ENCODE measurements at regions not wholly inside any gene's neighbourhood (a gene's known extent, or its start where the extent isn't known, plus 50 kb on each side); places are given as distances from the start of the nearest gene placed in this dataset.
"Not testable (repeated sequence)": the region's sequence is repeated elsewhere in the genome, so short reads cannot be mapped to it uniquely, and the experiment has no call there.

- DNase-seq (ENCODE audit: extremely low read depth in 1 of 11, low read depth in 9 of 11, low spot score in 4 of 11), result no peak
Measured at GRCh38 chr13:44730851-44731250, 154.7 kb upstream of the TSC22D1 start.

- no peak for DNase-seq (ENCODE audit: extremely low read depth in 1 of 11, low read depth in 9 of 11, low spot score in 4 of 11)
Measured at GRCh38 chr13:44730099-44730498, 154.0 kb upstream of the TSC22D1 start.

- DNase-seq (ENCODE audit: extremely low read depth in 1 of 11, low read depth in 9 of 11, low spot score in 4 of 11), result not testable (repeated sequence)
Measured at GRCh38 chr13:44727591-44727990, 151.5 kb upstream of the TSC22D1 start.

- DNase-seq (ENCODE audit: extremely low read depth in 1 of 11, low read depth in 9 of 11, low spot score in 4 of 11), result no peak
Measured at GRCh38 chr13:44726778-44727177, 150.6 kb upstream of the TSC22D1 start.

GRCh38 chr13:44726214-44726613 is 150.1 kb upstream of the TSC22D1 start:
- DNase-seq (ENCODE audit: extremely low read depth in 1 of 11, low read depth in 9 of 11, low spot score in 4 of 11), result no peak

- no peak for DNase-seq (ENCODE audit: extremely low read depth in 1 of 11, low read depth in 9 of 11, low spot score in 4 of 11)
Measured at GRCh38 chr13:44719857-44720671, 143.9 kb upstream of the TSC22D1 start.

- DNase-seq (ENCODE audit: extremely low read depth in 1 of 11, low read depth in 9 of 11, low spot score in 4 of 11), result no peak
Measured at GRCh38 chr13:44718467-44718866, 142.3 kb upstream of the TSC22D1 start.

- DNase-seq (ENCODE audit: extremely low read depth in 1 of 11, low read depth in 9 of 11, low spot score in 4 of 11), result no peak
Measured at GRCh38 chr13:44715287-44716230, 139.4 kb upstream of the TSC22D1 start.

- no peak for DNase-seq (ENCODE audit: extremely low read depth in 1 of 11, low read depth in 9 of 11, low spot score in 4 of 11)
Measured at GRCh38 chr13:44713788-44714469, 137.8 kb upstream of the TSC22D1 start.

GRCh38 chr13:44711706-44712105 is 135.6 kb upstream of the TSC22D1 start:
- DNase-seq (ENCODE audit: extremely low read depth in 1 of 11, low read depth in 9 of 11, low spot score in 4 of 11), result no peak

GRCh38 chr13:44710576-44710975 is 134.4 kb upstream of the TSC22D1 start:
- no peak for DNase-seq (ENCODE audit: extremely low read depth in 1 of 11, low read depth in 9 of 11, low spot score in 4 of 11)

- not testable (repeated sequence) for DNase-seq (ENCODE audit: extremely low read depth in 1 of 11, low read depth in 9 of 11, low spot score in 4 of 11)
Measured at GRCh38 chr13:44704811-44705210, 128.7 kb upstream of the TSC22D1 start.

GRCh38 chr13:44703371-44703770 is 127.2 kb upstream of the TSC22D1 start:
- DNase-seq (ENCODE audit: extremely low read depth in 1 of 11, low read depth in 9 of 11, low spot score in 4 of 11), result no peak

- no peak for DNase-seq (ENCODE audit: extremely low read depth in 1 of 11, low read depth in 9 of 11, low spot score in 4 of 11)
Measured at GRCh38 chr13:44698066-44698465, 121.9 kb upstream of the TSC22D1 start.

GRCh38 chr13:44697058-44697457 is 120.9 kb upstream of the TSC22D1 start:
- DNase-seq (ENCODE audit: extremely low read depth in 1 of 11, low read depth in 9 of 11, low spot score in 4 of 11), result no peak

- no peak for DNase-seq (ENCODE audit: extremely low read depth in 1 of 11, low read depth in 9 of 11, low spot score in 4 of 11)
Measured at GRCh38 chr13:44695520-44695919, 119.4 kb upstream of the TSC22D1 start.

GRCh38 chr13:44694842-44695241 is 118.7 kb upstream of the TSC22D1 start:
- DNase-seq (ENCODE audit: extremely low read depth in 1 of 11, low read depth in 9 of 11, low spot score in 4 of 11), result no peak

- DNase-seq (ENCODE audit: extremely low read depth in 1 of 11, low read depth in 9 of 11, low spot score in 4 of 11), result no peak
Measured at GRCh38 chr13:44694291-44694690, 118.2 kb upstream of the TSC22D1 start.

GRCh38 chr13:44693156-44693764 is 117.1 kb upstream of the TSC22D1 start:
- DNase-seq (ENCODE audit: extremely low read depth in 1 of 11, low read depth in 9 of 11, low spot score in 4 of 11), result peak in 3 of 11 donors; percentile 23 to 30 (median 27)

Data from renal cortex interstitium (tissue), 11 donors.